Activated effector memory CD4-positive, alpha-beta T cell treated with Interleukin-2 at 50 U/mL for 16 hours (primary cell): ENCODE measurements at regions not wholly inside any gene's neighbourhood (a gene's known extent, or its start where the extent isn't known, plus 50 kb on each side); places are given as distances from the start of the nearest gene placed in this dataset.

Experiments used
- DNase-seq: peaks from one replicate; pipeline ENCODE4 v3.0.0-alpha.2; 2020

DNA sequence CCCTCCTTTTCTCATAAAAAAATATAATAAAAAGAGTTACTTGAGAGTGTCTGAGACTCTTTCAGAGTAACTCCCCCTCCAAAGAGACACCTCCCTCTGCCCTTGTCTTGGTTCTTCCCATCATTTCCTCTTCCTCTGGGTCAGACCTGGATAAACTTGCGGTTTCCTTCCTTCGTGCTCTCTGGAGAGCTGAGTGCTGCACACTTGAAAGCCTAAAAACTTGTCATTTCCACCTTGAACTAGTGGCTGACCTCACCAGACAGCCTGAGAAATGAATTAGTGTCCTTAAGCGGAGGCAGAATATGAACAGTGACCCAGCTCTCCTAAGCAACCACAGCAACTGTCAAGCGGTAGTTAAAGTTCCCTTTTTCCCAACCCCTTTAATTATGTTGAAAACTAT lies 88.4 kb upstream of the PROX1 start:
- DNase-seq = no peak

DNA sequence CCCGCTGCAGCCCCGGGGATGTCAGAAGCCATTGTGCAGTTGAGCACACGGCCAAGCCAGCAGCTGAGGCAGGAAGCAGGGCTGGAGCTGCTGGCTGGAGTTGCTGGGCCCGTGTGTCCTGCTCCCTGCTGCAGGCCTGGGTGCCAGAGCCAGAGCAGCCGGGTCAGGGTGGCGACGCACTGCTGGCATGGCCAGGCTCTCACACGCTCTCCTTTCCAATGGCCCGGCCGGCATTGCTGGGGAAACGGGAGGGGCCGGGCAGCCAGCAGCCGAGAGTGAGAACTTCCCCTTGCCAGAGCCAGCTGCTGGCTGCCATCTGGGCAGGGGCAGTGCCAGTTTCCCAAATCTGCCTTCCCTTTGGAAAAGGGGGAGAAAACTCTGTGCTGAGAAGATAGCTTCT lies 82.4 kb upstream of the PROX1 start:
- DNase-seq = no peak

- no peak for DNase-seq
Measured at GRCh38 chr1:213908521-213908920, 79.3 kb upstream of the PROX1 start.

GRCh38 chr1:213914392-213914791 lies 73.4 kb upstream of the PROX1 start:
- DNase-seq = no peak

- no peak for DNase-seq
Measured at GRCh38 chr1:213921311-213921710, 66.5 kb upstream of the PROX1 start.

- DNase-seq = no peak
Measured at GRCh38 chr1:213921712-213922111, 66.1 kb upstream of the PROX1 start.

DNA sequence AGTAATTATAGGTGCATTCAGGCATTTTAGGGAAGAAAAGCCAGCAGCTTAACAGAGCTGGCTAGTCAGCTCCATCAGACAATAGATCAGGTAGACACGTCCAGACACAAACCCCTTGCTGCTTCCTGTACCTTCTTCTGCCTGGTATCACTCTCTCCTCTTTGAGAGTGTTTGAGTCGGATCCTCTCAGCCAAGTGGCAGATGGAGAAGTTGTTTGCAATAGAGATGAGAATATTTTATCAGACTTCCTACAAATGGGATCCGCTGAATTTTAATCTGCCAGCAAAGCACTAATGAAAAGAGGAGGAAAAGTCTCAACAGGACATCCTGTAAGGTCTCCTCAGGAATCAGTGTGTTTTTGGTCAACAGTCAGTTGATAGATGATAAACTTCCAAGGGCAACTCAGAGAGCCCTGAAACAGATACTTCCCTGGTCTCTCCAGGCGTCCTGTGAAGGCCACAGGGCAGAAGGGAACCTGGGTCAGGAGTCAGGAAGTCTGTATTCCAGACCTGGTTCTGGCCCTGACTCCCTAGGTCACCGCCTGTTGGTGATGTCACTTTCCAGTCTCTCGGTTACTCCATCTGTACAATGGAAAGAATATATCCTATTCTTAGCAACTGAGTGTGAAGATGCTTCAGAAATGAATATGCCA lies 62.1 kb upstream of the PROX1 start:
- DNase-seq = no peak

- DNase-seq = no peak
Measured at GRCh38 chr1:213927846-213928245, 59.9 kb upstream of the PROX1 start.

GRCh38 chr1:213929398-213929797 lies 58.4 kb upstream of the PROX1 start:
- DNase-seq = no peak

GRCh38 chr1:213931836-213932235 lies 55.9 kb upstream of the PROX1 start:
- no peak for DNase-seq

- no peak for DNase-seq
Measured at GRCh38 chr1:213933336-213933735, 54.4 kb upstream of the PROX1 start.

DNA sequence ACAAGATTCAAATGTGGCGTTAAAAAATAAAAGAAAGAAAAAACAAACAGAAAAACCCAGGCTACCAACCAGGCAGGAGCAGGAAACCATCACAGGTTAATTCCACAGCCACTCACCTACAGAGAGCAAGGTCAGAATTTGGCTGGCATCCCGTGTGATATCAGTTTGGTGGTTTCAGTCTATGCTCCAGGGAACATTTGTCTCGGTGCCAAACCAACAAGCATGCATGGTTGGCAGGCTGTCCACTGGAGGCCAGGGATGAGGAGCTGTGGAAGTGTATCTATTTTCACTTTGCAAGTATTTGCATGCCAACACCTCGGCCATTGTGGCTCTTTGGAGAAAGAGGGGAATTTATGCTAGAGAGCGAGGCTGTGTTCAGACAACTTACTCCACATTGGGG lies 53.1 kb upstream of the PROX1 start:
- no peak for DNase-seq

DNA sequence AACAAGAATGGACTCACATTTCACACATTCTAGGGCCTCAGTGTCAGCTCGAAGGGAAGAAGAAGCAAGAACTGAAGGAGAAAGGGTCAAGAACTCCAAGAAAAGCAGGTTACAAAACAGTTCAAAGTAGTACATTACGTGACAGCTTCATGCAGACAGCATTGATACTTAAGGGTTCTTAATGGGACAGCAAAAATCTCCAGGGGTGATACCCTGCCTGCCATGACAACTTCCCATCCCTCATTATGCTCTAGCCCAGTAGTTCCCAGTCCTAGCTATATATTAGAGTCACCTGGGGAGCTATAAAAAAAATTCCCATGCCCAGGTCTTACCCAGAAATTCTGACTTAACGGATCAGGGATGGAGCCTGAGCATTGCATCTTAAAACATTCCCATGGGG lies 51.2 kb upstream of the PROX1 start:
- no peak for DNase-seq
